IMR-90 (cell line): ENCODE measurements at regions not wholly inside any gene's neighbourhood (a gene's known extent, or its start where the extent isn't known, plus 50 kb on each side); places are given as distances from the start of the nearest gene placed in this dataset.

Source experiments
- ATAC-seq: fragments of 200-7000 bp; cut with Tn5 transposase; 2 replicates; pipeline ENCODE4 v1.9.1; 2020; ENCODE audit warnings: low read depth, mild to moderate bottlenecking, moderate library complexity
- BruUV-seq: library from RNA; stranded (reverse); fragments of 400-500 nt; replicated peaks from 2 replicates; lab custom pipeline; 2021; lab: Mats Ljungman, UMichigan
- CTCF ChIA-PET: fragments of 300-600 bp; formaldehyde crosslinking; extraction: SDS; loops from one replicate; lab custom pipeline; 2021; ENCODE audit warnings: antibody characterized with exemption; lab: Yijun Ruan, JAX
- POLR2A ChIA-PET: fragments of 300-600 bp; sonication (Branson Sonifier 250); formaldehyde crosslinking; loops from one replicate; lab custom pipeline; 2022; ENCODE audit warnings: antibody characterized with exemption; ENCODE audit not compliant: unreplicated experiment; lab: Charles Lee
- DNase-seq: peaks from one replicate; pipeline ENCODE4 v3.0.0; 2013
- H2AFZ ChIP-seq: replicated peaks from 2 replicates; pipeline ENCODE3; 2013; ENCODE audit warnings: low read length, mild to moderate bottlenecking; ENCODE audit not compliant: poor library complexity
- H2AK5ac ChIP-seq: 2 replicates; pipeline ENCODE4 v1.6.1; 2013; ENCODE audit warnings: low read depth, low read length, inconsistent platforms
- H2AK9ac ChIP-seq: replicated peaks from 2 replicates; pipeline ENCODE3; 2013; ENCODE audit warnings: mild to moderate bottlenecking, low read depth, low read length, moderate library complexity; ENCODE audit not compliant: poor library complexity
- H2BK120ac ChIP-seq: 2 replicates; pipeline ENCODE4 v1.6.1; 2013; ENCODE audit warnings: low read depth, low read length, inconsistent platforms
- H2BK15ac ChIP-seq: 3 replicates; pipeline ENCODE4 v1.6.1; 2013; ENCODE audit warnings: low read depth, low read length, inconsistent platforms
- H2BK20ac ChIP-seq: 2 replicates; pipeline ENCODE4 v1.6.1; 2013; ENCODE audit warnings: low read depth, mild to moderate bottlenecking, inconsistent platforms, low read length, moderate library complexity
- H2BK5ac ChIP-seq: 2 replicates; pipeline ENCODE4 v1.6.1; 2013; ENCODE audit warnings: mild to moderate bottlenecking, low read depth, low read length, inconsistent platforms; ENCODE audit not compliant: poor library complexity, severe bottlenecking
- H3K14ac ChIP-seq: replicated peaks from 2 replicates; pipeline ENCODE4 v1.6.1; 2013; ENCODE audit warnings: low read depth, low read length, inconsistent platforms
- H3K18ac ChIP-seq: 2 replicates; pipeline ENCODE4 v1.6.1; 2013; ENCODE audit warnings: low read depth, low read length, control low read depth
- H3K23ac ChIP-seq: 2 replicates; pipeline ENCODE4 v1.6.1; 2013; ENCODE audit warnings: low read depth, low read length, inconsistent platforms
- H3K27ac ChIP-seq: 2 replicates; pipeline ENCODE4 v1.5.1; 2013; ENCODE audit warnings: mild to moderate bottlenecking, control low read depth, low read length; ENCODE audit not compliant: insufficient read depth
- H3K27me3 ChIP-seq: 2 replicates; pipeline ENCODE4 v1.6.1; 2013; ENCODE audit warnings: low read length; ENCODE audit not compliant: control insufficient read depth, insufficient read depth
- H3K36me3 ChIP-seq: 2 replicates; pipeline ENCODE4 v1.6.1; 2013; ENCODE audit warnings: low read length, mixed read lengths; ENCODE audit not compliant: control insufficient read depth, insufficient read depth
- H3K4ac ChIP-seq: 2 replicates; pipeline ENCODE4 v1.6.1; 2013; ENCODE audit warnings: low read depth, low read length, inconsistent platforms
- H3K4me1 ChIP-seq: 2 replicates; pipeline ENCODE4 v1.6.1; 2013; ENCODE audit warnings: low read length, mixed read lengths; ENCODE audit not compliant: control insufficient read depth, insufficient read depth
- H3K4me2 ChIP-seq: 2 replicates; pipeline ENCODE4 v1.6.1; 2013; ENCODE audit warnings: low read depth, mild to moderate bottlenecking, control low read depth, low read length, moderate library complexity
- H3K4me3 ChIP-seq: 2 replicates; pipeline ENCODE4 v1.5.1; 2013; ENCODE audit warnings: low read depth, mild to moderate bottlenecking, control low read depth, low read length, moderate library complexity; ENCODE audit not compliant: insufficient read depth
- H3K56ac ChIP-seq: 2 replicates; pipeline ENCODE4 v1.6.1; 2013; ENCODE audit warnings: low read length, inconsistent platforms; ENCODE audit not compliant: insufficient read depth; ENCODE audit errors: extremely low read depth
- H3K79me1 ChIP-seq, 2 experiments: 2 replicates each; pipeline ENCODE4 v1.6.1; 2013; ENCODE audit warnings: low read length in 2 of 2, inconsistent platforms in 1 of 2, low read depth in 1 of 2
- H3K9ac ChIP-seq: 2 replicates; pipeline ENCODE4 v1.6.1; 2013; ENCODE audit warnings: low read depth, low read length, control low read depth
- H3K9me1 ChIP-seq: 2 replicates; pipeline ENCODE4 v1.6.1; 2013; ENCODE audit warnings: low read length, inconsistent platforms; ENCODE audit not compliant: insufficient read depth
- H3K9me3 ChIP-seq: 2 replicates; pipeline ENCODE4 v1.6.1; 2013; ENCODE audit warnings: low read length; ENCODE audit not compliant: control insufficient read depth, insufficient read depth
- H4K20me1 ChIP-seq: 2 replicates; pipeline ENCODE4 v1.6.1; 2013; ENCODE audit warnings: low read length, inconsistent platforms; ENCODE audit not compliant: insufficient read depth
- H4K5ac ChIP-seq: 2 replicates; pipeline ENCODE4 v1.6.1; 2013; ENCODE audit warnings: mild to moderate bottlenecking, low read depth, low read length, control low read depth
- H4K8ac ChIP-seq, 2 experiments: 2 replicates each; pipeline ENCODE4 v1.6.1; 2013; ENCODE audit warnings: low read depth in 2 of 2, low read length in 2 of 2, control low read depth in 1 of 2, inconsistent platforms in 1 of 2
- H4K91ac ChIP-seq: 2 replicates; pipeline ENCODE4 v1.6.1; 2013; ENCODE audit warnings: low read depth, low read length, inconsistent platforms; ENCODE audit not compliant: insufficient read depth
- CEBPB ChIP-seq: IDR thresholded peaks from 2 replicates; pipeline ENCODE4 v1.6.1; 2012; ENCODE audit warnings: low read depth, low read length, improper control_type of control experiment
- FOS ChIP-seq: fragments of 150-350 bp; IDR thresholded peaks from 2 replicates; pipeline ENCODE4 v1.6.1; 2016; ENCODE audit warnings: low read depth, low read length
- NFE2L2 ChIP-seq: fragments of 150-350 bp; IDR thresholded peaks from 2 replicates; pipeline ENCODE4 v1.6.1; 2016; ENCODE audit warnings: low read depth, mild to moderate bottlenecking, low read length
- POLR2A ChIP-seq: IDR thresholded peaks from 2 replicates; pipeline ENCODE4 v1.6.1; 2012; ENCODE audit warnings: mild to moderate bottlenecking, low read depth, low read length
- RAD21 ChIP-seq: IDR thresholded peaks from 2 replicates; pipeline ENCODE4 v1.6.1; 2012; ENCODE audit warnings: low read length, improper control_type of control experiment
- RCOR1 ChIP-seq: IDR thresholded peaks from 2 replicates; pipeline ENCODE4 v1.6.1; 2012; ENCODE audit warnings: mild to moderate bottlenecking, low read length, improper control_type of control experiment; ENCODE audit not compliant: insufficient replicate concordance
- RFX5 ChIP-seq: IDR thresholded peaks from 2 replicates; pipeline ENCODE4 v1.8.0; 2012; ENCODE audit warnings: low read depth, mild to moderate bottlenecking, low read length, moderate library complexity
- dilution Hi-C: fragments of 300-500 bp; cut with HindIII; formaldehyde crosslinking; loops from one replicate; pipeline ENCODE4 v1.14.3; 2018; ENCODE audit warnings: low sequenced_read_pairs; ENCODE audit not compliant: unreplicated experiment
- in situ Hi-C: fragments of 300-500 bp; cut with MboI; formaldehyde crosslinking; loops from 3 replicates; pipeline ENCODE4 v1.14.3; 2019; ENCODE audit warnings: low sequenced_read_pairs, inconsistent platforms, mixed read lengths
- intact Hi-C: fragments of 100-400 bp; cut with micrococcal nuclease; formaldehyde crosslinking; loops from 2 replicates; pipeline ENCODE4 v1.10.0; 2022
- TF ChIP-seq, protein P1 (sequence below): fragments of 150-350 bp; IDR thresholded peaks from 2 replicates; pipeline ENCODE4 v1.6.1; 2017; ENCODE audit warnings: mild to moderate bottlenecking, antibody characterized with exemption, low read length, low read depth

DNA sequence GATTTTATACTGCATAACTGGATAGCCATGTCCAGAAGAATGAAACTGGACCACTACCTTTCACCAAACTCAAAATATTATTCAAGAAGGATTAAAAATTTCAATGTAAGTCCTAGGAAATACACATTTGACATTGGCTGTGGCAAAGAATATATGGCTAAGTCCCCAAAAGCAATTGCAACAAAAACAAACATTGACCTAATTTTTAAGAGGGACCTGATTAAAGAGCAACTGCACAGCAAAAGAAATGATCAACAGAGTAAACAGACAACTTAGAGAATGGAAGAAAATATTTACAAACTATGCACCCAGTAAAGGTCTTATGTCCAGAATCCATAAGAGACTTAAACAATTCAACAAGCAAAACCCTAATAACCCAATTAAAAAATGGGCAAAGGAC is 1313.0 kb upstream of the GBE1 start:
- in situ Hi-C loops = no loop called here
- POLR2A ChIA-PET = no interaction called here

More for the DNA sequence above, 1313.0 kb upstream of the GBE1 start:
- Histone ChIP-seq H3K56ac (no peak overlapping the region), H3K23ac (no peak overlapping the region), H3K79me1 (no peaks in the 10 kb centered on the region), H2AFZ (no peak overlapping the region), H3K9me3 (0 out of 2 replicates have a peak, but pooled peaks cover 3% of the 10 kb centered on the region), H3K4me1 (no peaks in the 10 kb centered on the region), H2BK15ac (no peak overlapping the region), H3K36me3 (no peaks in the 10 kb centered on the region), H3K4me2 (no peak overlapping the region), H4K5ac (no peak overlapping the region), H2BK20ac (no peak overlapping the region), H3K4me3 (no peak overlapping the region), H3K9ac (no peak overlapping the region), H2BK120ac (no peak overlapping the region), H3K4ac (no peak overlapping the region), H2BK5ac (no peak overlapping the region), H3K14ac (no peak overlapping the region), H3K27me3 (no peaks in the 10 kb centered on the region), H2AK9ac (no peak overlapping the region), H3K9me1 (no peaks in the 10 kb centered on the region), H3K27ac (no peak overlapping the region), H4K91ac (no peak overlapping the region), H4K8ac (no peak overlapping the region), H4K20me1 (no peaks in the 10 kb centered on the region), H2AK5ac (no peak overlapping the region), H3K18ac (no peak overlapping the region)
- TF ChIP-seq RAD21 (no peak), RFX5 (no peak), CEBPB (no peak), NFE2L2 (no peak), FOS (no peak), POLR2A (no peak), RCOR1 (no peak)
- TF ChIP-seq, protein P1, sequence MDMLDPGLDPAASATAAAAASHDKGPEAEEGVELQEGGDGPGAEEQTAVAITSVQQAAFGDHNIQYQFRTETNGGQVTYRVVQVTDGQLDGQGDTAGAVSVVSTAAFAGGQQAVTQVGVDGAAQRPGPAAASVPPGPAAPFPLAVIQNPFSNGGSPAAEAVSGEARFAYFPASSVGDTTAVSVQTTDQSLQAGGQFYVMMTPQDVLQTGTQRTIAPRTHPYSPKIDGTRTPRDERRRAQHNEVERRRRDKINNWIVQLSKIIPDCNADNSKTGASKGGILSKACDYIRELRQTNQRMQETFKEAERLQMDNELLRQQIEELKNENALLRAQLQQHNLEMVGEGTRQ = no peak
- BruUV-seq = no TSS peak
- CTCF ChIA-PET = no interaction called here
- dilution Hi-C loops (no loop called here), intact Hi-C loops (no loop called here)
- ATAC-seq (no peak), DNase-seq (no peak)
